Frontal cortex (tissue), 3 donors: ENCODE measurements at regions not wholly inside any gene's neighbourhood (a gene's known extent, or its start where the extent isn't known, plus 50 kb on each side); places are given as distances from the start of the nearest gene placed in this dataset.
A peak's percentile ranks its signal among the peaks of the same experiment; 100 is the strongest.
"Not testable (repeated sequence)": the region's sequence is repeated elsewhere in the genome, so short reads cannot be mapped to it uniquely, and the experiment has no call there.

ENCODE experiments used
- DNase-seq, 2 donors: peaks; one replicate each; pipeline ENCODE4 v3.0.0; 2012; ENCODE audit warnings: low spot score in 2 of 2
- FAIRE-seq: peaks from 2 replicates; lab custom pipeline; 2012; peaks lifted over from hg19 to GRCh38; lab: Jason Lieb, UNC
- donor health status: control.
- donor health status: control.
- donor health status: control.

GRCh38 chr1:8232036-8232757, 85.7 kb upstream of the SLC45A1 start:
- DNase-seq (no peak), FAIRE-seq (no peak)

- no peak for FAIRE-seq
Observed at GRCh38 chr1:8230292-8230621, 87.7 kb upstream of the SLC45A1 start.

GRCh38 chr1:8228253-8228652, 89.7 kb upstream of the SLC45A1 start:
- DNase-seq (no peak), FAIRE-seq (no peak)

More at GRCh38 chr1:8230292-8230621, 87.7 kb upstream of the SLC45A1 start:
- DNase-seq, result no peak

GRCh38 chr1:8227674-8228073, 90.2 kb upstream of the SLC45A1 start:
- not testable (repeated sequence) for FAIRE-seq, DNase-seq

- DNase-seq, result no peak
- FAIRE-seq, result no peak
Observed at GRCh38 chr1:8226747-8227146, 91.2 kb upstream of the SLC45A1 start.

- not testable (repeated sequence) for DNase-seq, FAIRE-seq
Observed at GRCh38 chr1:8226024-8226423, 91.9 kb upstream of the SLC45A1 start.

- no peak for FAIRE-seq
- DNase-seq, result no peak
Observed at GRCh38 chr1:8223526-8223925, 94.4 kb upstream of the SLC45A1 start.

- DNase-seq, result no peak
- FAIRE-seq, result no peak
Observed at GRCh38 chr1:8222789-8223188, 95.1 kb upstream of the SLC45A1 start.

- DNase-seq (no peak), FAIRE-seq (no peak)
Observed at GRCh38 chr1:8219530-8219929, 98.4 kb upstream of the SLC45A1 start.

- FAIRE-seq (no peak), DNase-seq (no peak)
Observed at GRCh38 chr1:8218351-8219092, 99.4 kb upstream of the SLC45A1 start.

- DNase-seq (no peak), FAIRE-seq (no peak)
Observed at GRCh38 chr1:8217809-8218208, 100.1 kb upstream of the SLC45A1 start.

- DNase-seq (peak; percentile 24 to 31), FAIRE-seq (no peak)
Observed at GRCh38 chr1:8217011-8217711, 100.8 kb upstream of the SLC45A1 start.

GRCh38 chr1:8216005-8216404, 101.9 kb upstream of the SLC45A1 start:
- no peak for DNase-seq
- no peak for FAIRE-seq

- DNase-seq (no peak), FAIRE-seq (no peak)
Observed at GRCh38 chr1:8214501-8215173, 103.3 kb upstream of the SLC45A1 start.

GRCh38 chr1:8213676-8214075, 104.2 kb upstream of the SLC45A1 start:
- no peak for FAIRE-seq
- DNase-seq, result no peak

- FAIRE-seq (no peak), DNase-seq (no peak)
Observed at GRCh38 chr1:8213136-8213535, 104.8 kb upstream of the SLC45A1 start.

GRCh38 chr1:8212580-8213031, 105.3 kb upstream of the SLC45A1 start:
- FAIRE-seq, result no peak
- no peak for DNase-seq

- no peak for FAIRE-seq
Observed at GRCh38 chr1:8211883-8212579, 105.9 kb upstream of the SLC45A1 start.

GRCh38 chr1:8211251-8211882, 106.5 kb upstream of the SLC45A1 start:
- FAIRE-seq (no peak), DNase-seq (no peak)

More at GRCh38 chr1:8211883-8212579, 105.9 kb upstream of the SLC45A1 start:
- DNase-seq, result no peak
